Memory B cell (primary cell): ENCODE measurements at regions not wholly inside any gene's neighbourhood (a gene's known extent, or its start where the extent isn't known, plus 50 kb on each side); places are given as distances from the start of the nearest gene placed in this dataset.

Experiments used
- ATAC-seq: fragments of 150-1000 bp; cut with Tn5 transposase; 2 replicates; pipeline ENCODE4 v1.10.0; 2021; ENCODE audit warnings: low read depth, mild to moderate bottlenecking, moderate library complexity
- DNase-seq, 2 donors: peaks; one replicate each; pipeline ENCODE4 v3.0.0; 2022; ENCODE audit warnings: low spot score in 2 of 2
- H3K27ac Mint-ChIP-seq: one replicate; pipeline ENCODE4 v1.8.0; 2022; ENCODE audit warnings: mild to moderate bottlenecking, moderate library complexity, mixed read lengths
- H3K27me3 Mint-ChIP-seq: one replicate; pipeline ENCODE4 v1.8.0; 2022; ENCODE audit warnings: mixed read lengths
- H3K36me3 Mint-ChIP-seq: one replicate; pipeline ENCODE4 v1.8.0; 2022; ENCODE audit warnings: mild to moderate bottlenecking, mixed read lengths
- H3K4me1 Mint-ChIP-seq: one replicate; pipeline ENCODE4 v1.8.0; 2022; ENCODE audit warnings: mixed read lengths
- H3K4me3 Mint-ChIP-seq: one replicate; pipeline ENCODE4 v1.8.0; 2022; ENCODE audit warnings: mild to moderate bottlenecking, moderate library complexity, mixed read lengths
- H3K9me3 Mint-ChIP-seq: one replicate; pipeline ENCODE4 v1.8.0; 2022; ENCODE audit warnings: mixed read lengths

GRCh38 chr10:75347186-75347585 lies 54.4 kb downstream of the ZNF503 start:
- peaks cover 12% of the 10 kb centered on the region for H3K27me3 Mint-ChIP-seq

GRCh38 chr10:75345738-75346137 lies 55.8 kb downstream of the ZNF503 start:
- ATAC-seq (no peak), DNase-seq (no peak)
- Mint-ChIP-seq H3K9me3 (peaks cover 3% of the 10 kb centered on the region), H3K4me1 (no peaks in the 10 kb centered on the region), H3K36me3 (no peaks in the 10 kb centered on the region), H3K27me3 (peaks cover 6% of the 10 kb centered on the region), H3K4me3 (no peak overlapping the region), H3K27ac (no peak overlapping the region)

More at GRCh38 chr10:75347186-75347585, 54.4 kb downstream of the ZNF503 start:
- H3K36me3 Mint-ChIP-seq = no peaks in the 10 kb centered on the region
- DNase-seq (no peak), ATAC-seq (no peak)
- no peak overlapping the region for H3K4me3 Mint-ChIP-seq
- no peaks in the 10 kb centered on the region for H3K4me1 Mint-ChIP-seq
- peaks cover 3% of the 10 kb centered on the region for H3K9me3 Mint-ChIP-seq
- no peak overlapping the region for H3K27ac Mint-ChIP-seq

GRCh38 chr10:75344170-75344569 lies 57.4 kb downstream of the ZNF503 start:
- H3K4me3 Mint-ChIP-seq = no peak overlapping the region

GRCh38 chr10:75342397-75342796 lies 59.2 kb downstream of the ZNF503 start:
- ATAC-seq = no peak
- no peaks in the 10 kb centered on the region for H3K4me1 Mint-ChIP-seq
- DNase-seq = no peak
- H3K4me3 Mint-ChIP-seq = no peak overlapping the region
- H3K36me3 Mint-ChIP-seq = no peaks in the 10 kb centered on the region
- H3K9me3 Mint-ChIP-seq = peaks cover 3% of the 10 kb centered on the region
- H3K27ac Mint-ChIP-seq = no peak overlapping the region
- H3K27me3 Mint-ChIP-seq = peaks cover 6% of the 10 kb centered on the region

More at GRCh38 chr10:75344170-75344569, 57.4 kb downstream of the ZNF503 start:
- Mint-ChIP-seq H3K27me3 (peaks cover 6% of the 10 kb centered on the region), H3K4me1 (no peaks in the 10 kb centered on the region), H3K36me3 (no peaks in the 10 kb centered on the region), H3K9me3 (peaks cover 3% of the 10 kb centered on the region), H3K27ac (no peak overlapping the region)
- no peak for ATAC-seq
- no peak for DNase-seq

GRCh38 chr10:75335983-75336382 lies 65.6 kb downstream of the ZNF503 start:
- ATAC-seq = peak; percentile 93
- no peak overlapping the region for H3K4me3 Mint-ChIP-seq
- H3K4me1 Mint-ChIP-seq = peaks cover 8% of the 10 kb centered on the region
- H3K27me3 Mint-ChIP-seq = no peaks in the 10 kb centered on the region
- peaks cover 7% of the 10 kb centered on the region for H3K9me3 Mint-ChIP-seq
- DNase-seq = peak in 1 of 2 donors; percentile 4
- H3K27ac Mint-ChIP-seq = peak overlapping the region; percentile 54
- peaks cover 5% of the 10 kb centered on the region for H3K36me3 Mint-ChIP-seq

- Mint-ChIP-seq H3K27ac (no peak overlapping the region), H3K36me3 (peaks cover 5% of the 10 kb centered on the region), H3K4me3 (no peak overlapping the region), H3K4me1 (peaks cover 8% of the 10 kb centered on the region), H3K9me3 (peaks cover 7% of the 10 kb centered on the region), H3K27me3 (peaks cover under 1% of the 10 kb centered on the region)
- DNase-seq = no peak
- ATAC-seq = no peak
Measured at GRCh38 chr10:75335191-75335590, 66.4 kb downstream of the ZNF503 start.

GRCh38 chr10:75334720-75335119 lies 66.8 kb downstream of the ZNF503 start:
- DNase-seq (no peak), ATAC-seq (no peak)
- H3K4me3 Mint-ChIP-seq = no peak overlapping the region
- peaks cover 5% of the 10 kb centered on the region for H3K27me3 Mint-ChIP-seq
- peaks cover 5% of the 10 kb centered on the region for H3K36me3 Mint-ChIP-seq
- peaks cover 7% of the 10 kb centered on the region for H3K9me3 Mint-ChIP-seq
- H3K27ac Mint-ChIP-seq = no peak overlapping the region
- peaks cover 8% of the 10 kb centered on the region for H3K4me1 Mint-ChIP-seq

- H3K4me1 Mint-ChIP-seq = peaks cover 8% of the 10 kb centered on the region
- peaks cover 9% of the 10 kb centered on the region for H3K27me3 Mint-ChIP-seq
- ATAC-seq = no peak
- H3K36me3 Mint-ChIP-seq = peaks cover 5% of the 10 kb centered on the region
- peaks cover 7% of the 10 kb centered on the region for H3K9me3 Mint-ChIP-seq
- H3K27ac Mint-ChIP-seq = no peak overlapping the region
- H3K4me3 Mint-ChIP-seq = no peak overlapping the region
- DNase-seq = no peak
Measured at GRCh38 chr10:75332081-75332480, 69.5 kb downstream of the ZNF503 start.

GRCh38 chr10:75331081-75331480 lies 70.5 kb downstream of the ZNF503 start:
- Mint-ChIP-seq H3K36me3 (peaks cover 5% of the 10 kb centered on the region), H3K27ac (no peak overlapping the region), H3K9me3 (peaks cover 6% of the 10 kb centered on the region), H3K4me1 (peaks cover 7% of the 10 kb centered on the region), H3K27me3 (peaks cover 9% of the 10 kb centered on the region), H3K4me3 (no peak overlapping the region)
- no peak for ATAC-seq
- no peak for DNase-seq

GRCh38 chr10:75329190-75329745 lies 72.3 kb downstream of the ZNF503 start:
- no peak overlapping the region for H3K4me3 Mint-ChIP-seq
- H3K36me3 Mint-ChIP-seq = no peaks in the 10 kb centered on the region
- peaks cover 9% of the 10 kb centered on the region for H3K27me3 Mint-ChIP-seq
- no peaks in the 10 kb centered on the region for H3K4me1 Mint-ChIP-seq
- ATAC-seq (no peak), DNase-seq (no peak)
- H3K9me3 Mint-ChIP-seq = no peaks in the 10 kb centered on the region
- H3K27ac Mint-ChIP-seq = no peak overlapping the region

GRCh38 chr10:75326306-75326705 lies 75.3 kb downstream of the ZNF503 start:
- H3K27ac Mint-ChIP-seq = no peak overlapping the region
- H3K36me3 Mint-ChIP-seq = peaks cover 2% of the 10 kb centered on the region
- H3K4me3 Mint-ChIP-seq = no peak overlapping the region
- H3K9me3 Mint-ChIP-seq = peaks cover 6% of the 10 kb centered on the region
- DNase-seq (no peak), ATAC-seq (no peak)
- peaks cover 9% of the 10 kb centered on the region for H3K27me3 Mint-ChIP-seq
- no peaks in the 10 kb centered on the region for H3K4me1 Mint-ChIP-seq

GRCh38 chr10:75319274-75319673 lies 82.3 kb downstream of the ZNF503 start:
- peaks cover 4% of the 10 kb centered on the region for H3K27me3 Mint-ChIP-seq
- DNase-seq (no peak), ATAC-seq (no peak)
- no peak overlapping the region for H3K4me3 Mint-ChIP-seq
- peaks cover 8% of the 10 kb centered on the region for H3K36me3 Mint-ChIP-seq
- no peak overlapping the region for H3K27ac Mint-ChIP-seq
- no peaks in the 10 kb centered on the region for H3K4me1 Mint-ChIP-seq
- peaks cover 17% of the 10 kb centered on the region for H3K9me3 Mint-ChIP-seq

- Mint-ChIP-seq H3K36me3 (peaks cover 7% of the 10 kb centered on the region), H3K4me3 (no peak overlapping the region)
Measured at GRCh38 chr10:75314570-75314969, 78.8 kb upstream of the COMTD1 start.

GRCh38 chr10:75312440-75312839 lies 76.7 kb upstream of the COMTD1 start:
- peaks cover 9% of the 10 kb centered on the region for H3K9me3 Mint-ChIP-seq
- DNase-seq (no peak), ATAC-seq (no peak)
- no peak overlapping the region for H3K27ac Mint-ChIP-seq
- H3K27me3 Mint-ChIP-seq = peaks cover 8% of the 10 kb centered on the region
- peaks cover 4% of the 10 kb centered on the region for H3K36me3 Mint-ChIP-seq
- H3K4me3 Mint-ChIP-seq = no peak overlapping the region
- H3K4me1 Mint-ChIP-seq = no peaks in the 10 kb centered on the region

More at GRCh38 chr10:75314570-75314969, 78.8 kb upstream of the COMTD1 start:
- DNase-seq = no peak
- Mint-ChIP-seq H3K9me3 (peaks cover 13% of the 10 kb centered on the region), H3K4me1 (no peaks in the 10 kb centered on the region), H3K27me3 (peaks cover 6% of the 10 kb centered on the region), H3K27ac (no peak overlapping the region)
- ATAC-seq = no peak

GRCh38 chr10:75305675-75306074 lies 69.9 kb upstream of the COMTD1 start:
- H3K4me3 Mint-ChIP-seq = no peak overlapping the region
- no peak for ATAC-seq
- H3K36me3 Mint-ChIP-seq = peaks cover 6% of the 10 kb centered on the region
- H3K27me3 Mint-ChIP-seq = peaks cover 16% of the 10 kb centered on the region
- no peak for DNase-seq
- H3K27ac Mint-ChIP-seq = no peak overlapping the region
- peaks cover 11% of the 10 kb centered on the region for H3K9me3 Mint-ChIP-seq
- no peaks in the 10 kb centered on the region for H3K4me1 Mint-ChIP-seq
